Transverse colon (tissue), 4 donors: ENCODE measurements at regions not wholly inside any gene's neighbourhood (a gene's known extent, or its start where the extent isn't known, plus 50 kb on each side); places are given as distances from the start of the nearest gene placed in this dataset.

ENCODE experiments used
- EP300 ChIP-seq: sonication (generic); formaldehyde crosslinking; IDR thresholded peaks from one replicate; pipeline ENCODE4 v1.6.1; 2017; ENCODE audit warnings: antibody characterized with exemption, low read depth
- POLR2AphosphoS5 ChIP-seq, 3 donors: sonication (generic); formaldehyde crosslinking; IDR thresholded peaks; one replicate each; pipeline ENCODE4 v1.6.1; 2016; ENCODE audit warnings: antibody characterized with exemption in 3 of 3
- TF ChIP-seq, protein P1 (sequence below), 5 experiments: fragments of 200-600 bp in 3 of 5; fragments of 450-650 bp in 2 of 5; sonication (generic) in 3 of 5; IDR thresholded peaks; 1 replicate in 2 of 5; 2 replicates in 3 of 5; pipeline ENCODE4 v1.5.1; 2016 to 2017; ENCODE audit warnings: antibody characterized with exemption in 5 of 5, inconsistent platforms in 3 of 5, mild to moderate bottlenecking in 2 of 5, moderate library complexity in 1 of 5

DNA sequence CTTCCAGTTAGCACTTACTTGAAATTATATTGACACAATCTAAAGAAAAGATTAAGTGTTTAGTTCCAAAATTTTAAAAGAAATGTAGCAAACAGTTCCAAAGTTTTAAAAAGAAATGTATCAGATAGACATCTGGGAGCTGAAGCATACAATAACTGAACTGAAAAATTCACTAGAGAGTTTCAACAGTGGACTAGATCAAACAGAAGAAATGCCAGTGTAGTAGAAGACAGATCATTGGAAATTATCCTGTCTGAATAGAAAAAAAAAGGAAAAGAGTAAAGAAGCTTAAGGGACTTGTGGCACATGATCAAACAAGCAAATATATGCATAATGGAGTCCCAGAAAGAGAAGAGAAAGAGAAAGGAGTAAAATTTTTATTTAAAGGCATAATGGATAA lies 261.4 kb downstream of the LAS1L start:
- TF ChIP-seq POLR2AphosphoS5 (IDR thresholded peaks at IDR 0.05) (no peak), EP300 (no peak)
- TF ChIP-seq, protein P1, sequence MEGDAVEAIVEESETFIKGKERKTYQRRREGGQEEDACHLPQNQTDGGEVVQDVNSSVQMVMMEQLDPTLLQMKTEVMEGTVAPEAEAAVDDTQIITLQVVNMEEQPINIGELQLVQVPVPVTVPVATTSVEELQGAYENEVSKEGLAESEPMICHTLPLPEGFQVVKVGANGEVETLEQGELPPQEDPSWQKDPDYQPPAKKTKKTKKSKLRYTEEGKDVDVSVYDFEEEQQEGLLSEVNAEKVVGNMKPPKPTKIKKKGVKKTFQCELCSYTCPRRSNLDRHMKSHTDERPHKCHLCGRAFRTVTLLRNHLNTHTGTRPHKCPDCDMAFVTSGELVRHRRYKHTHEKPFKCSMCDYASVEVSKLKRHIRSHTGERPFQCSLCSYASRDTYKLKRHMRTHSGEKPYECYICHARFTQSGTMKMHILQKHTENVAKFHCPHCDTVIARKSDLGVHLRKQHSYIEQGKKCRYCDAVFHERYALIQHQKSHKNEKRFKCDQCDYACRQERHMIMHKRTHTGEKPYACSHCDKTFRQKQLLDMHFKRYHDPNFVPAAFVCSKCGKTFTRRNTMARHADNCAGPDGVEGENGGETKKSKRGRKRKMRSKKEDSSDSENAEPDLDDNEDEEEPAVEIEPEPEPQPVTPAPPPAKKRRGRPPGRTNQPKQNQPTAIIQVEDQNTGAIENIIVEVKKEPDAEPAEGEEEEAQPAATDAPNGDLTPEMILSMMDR (IDR thresholded peaks at IDR 0.05) = no peak
